ENCODE measurements at regions not wholly inside any gene's neighbourhood (a gene's known extent, or its start where the extent isn't known, plus 50 kb on each side); places are given as distances from the start of the nearest gene placed in this dataset.

- no peaks in the 10 kb centered on the region for H3K36me3 ChIP-seq
- DNase-seq (ENCODE audit: low spot score) (no peak), ATAC-seq (ENCODE audit: insufficient number of reproducible peaks, low FRiP score, low read depth) (no peak)
- no peak overlapping the region for H3K27ac ChIP-seq
- no peak overlapping the region for H3K4me3 ChIP-seq
- no peaks in the 10 kb centered on the region for H3K27me3 ChIP-seq (replicated peaks; ENCODE audit: insufficient read depth)
- H3K4me1 ChIP-seq (ENCODE audit: control insufficient read depth in 1 of 2, low read depth in 2 of 2) = no peaks in the 10 kb centered on the region
- no peaks in the 10 kb centered on the region for H3K9me3 ChIP-seq
- no peak for TF ChIP-seq CTCF (IDR thresholded peaks at IDR 0.05)
These were observed 65.4 kb upstream of the CACNA1E start for GRCh38 chr1:181417915-181418314.

GRCh38 chr1:181423301-181423918, 59.9 kb upstream of the CACNA1E start:
- no peaks in the 10 kb centered on the region for H3K9me3 ChIP-seq
- no peak for TF ChIP-seq CTCF (IDR thresholded peaks at IDR 0.05)
- H3K36me3 ChIP-seq = no peaks in the 10 kb centered on the region
- ATAC-seq (ENCODE audit: insufficient number of reproducible peaks, low FRiP score, low read depth) = no peak
- H3K4me3 ChIP-seq = no peak overlapping the region
- H3K27ac ChIP-seq = no peak overlapping the region
- no peak for DNase-seq (ENCODE audit: low spot score)
- no peaks in the 10 kb centered on the region for H3K4me1 ChIP-seq (ENCODE audit: control insufficient read depth in 1 of 2, low read depth in 2 of 2)
- H3K27me3 ChIP-seq (replicated peaks; ENCODE audit: insufficient read depth) = no peaks in the 10 kb centered on the region

- DNase-seq (ENCODE audit: low spot score) (no peak), ATAC-seq (ENCODE audit: insufficient number of reproducible peaks, low FRiP score, low read depth) (peak; percentile 62)
- no peaks in the 10 kb centered on the region for H3K9me3 ChIP-seq
- H3K27ac ChIP-seq = no peak overlapping the region
- H3K4me1 ChIP-seq (ENCODE audit: control insufficient read depth in 1 of 2, low read depth in 2 of 2) = no peaks in the 10 kb centered on the region
- no peaks in the 10 kb centered on the region for H3K36me3 ChIP-seq
- TF ChIP-seq CTCF (IDR thresholded peaks at IDR 0.05) = peak; percentile 77
- H3K27me3 ChIP-seq (replicated peaks; ENCODE audit: insufficient read depth) = no peaks in the 10 kb centered on the region
- no peak overlapping the region for H3K4me3 ChIP-seq
These were observed 58.4 kb upstream of the CACNA1E start for GRCh38 chr1:181424786-181425403.

GRCh38 chr1:181425566-181425965, 57.8 kb upstream of the CACNA1E start:
- no peak for ATAC-seq (ENCODE audit: insufficient number of reproducible peaks, low FRiP score, low read depth)
- Histone ChIP-seq H3K36me3 (no peaks in the 10 kb centered on the region), H3K9me3 (no peaks in the 10 kb centered on the region), H3K4me1 (ENCODE audit: control insufficient read depth in 1 of 2, low read depth in 2 of 2) (no peaks in the 10 kb centered on the region), H3K4me3 (no peak overlapping the region), H3K27me3 (replicated peaks; ENCODE audit: insufficient read depth) (no peaks in the 10 kb centered on the region), H3K27ac (no peak overlapping the region)
- TF ChIP-seq CTCF (IDR thresholded peaks at IDR 0.05) = no peak
- no peak for DNase-seq (ENCODE audit: low spot score)

GRCh38 chr1:181429462-181429861, 53.9 kb upstream of the CACNA1E start:
- no peaks in the 10 kb centered on the region for H3K36me3 ChIP-seq
- ATAC-seq (ENCODE audit: insufficient number of reproducible peaks, low FRiP score, low read depth) (no peak), DNase-seq (ENCODE audit: low spot score) (no peak)
- no peak for TF ChIP-seq CTCF (IDR thresholded peaks at IDR 0.05)
- H3K27me3 ChIP-seq (replicated peaks; ENCODE audit: insufficient read depth) = no peaks in the 10 kb centered on the region
- H3K4me1 ChIP-seq (ENCODE audit: control insufficient read depth in 1 of 2, low read depth in 2 of 2) = no peaks in the 10 kb centered on the region
- H3K9me3 ChIP-seq = no peaks in the 10 kb centered on the region
- no peak overlapping the region for H3K27ac ChIP-seq
- H3K4me3 ChIP-seq = no peak overlapping the region

Measured in thoracic aorta (tissue), 2 donors.